VCaP (cell line): ENCODE measurements at regions not wholly inside any gene's neighbourhood (a gene's known extent, or its start where the extent isn't known, plus 50 kb on each side); places are given as distances from the start of the nearest gene placed in this dataset.

Experiments used
- H3K27ac ChIP-seq: fragments of 450-650 bp; 2 replicates; pipeline ENCODE4 v1.5.1; 2017
- CTCF ChIP-seq: fragments of 450-650 bp; conservative IDR thresholded peaks from 2 replicates; pipeline ENCODE4 v1.5.1; 2017; ENCODE audit warnings: mild to moderate bottlenecking, moderate library complexity

GRCh38 chr3:106806964-106807363, 570.3 kb upstream of the CCDC54 start:
- no peak overlapping the region for H3K27ac ChIP-seq
- TF ChIP-seq CTCF = no peak

- no peak overlapping the region for H3K27ac ChIP-seq
- no peak for TF ChIP-seq CTCF
Observed at GRCh38 chr3:106809041-106809440, 568.2 kb upstream of the CCDC54 start.

GRCh38 chr3:106809623-106810299, 567.5 kb upstream of the CCDC54 start:
- TF ChIP-seq CTCF = no peak
- no peak overlapping the region for H3K27ac ChIP-seq

GRCh38 chr3:106810300-106810875, 566.9 kb upstream of the CCDC54 start:
- TF ChIP-seq CTCF = no peak
- no peak overlapping the region for H3K27ac ChIP-seq

- H3K27ac ChIP-seq = no peak overlapping the region
- no peak for TF ChIP-seq CTCF
Observed at GRCh38 chr3:106811376-106811775, 565.9 kb upstream of the CCDC54 start.

- TF ChIP-seq CTCF = no peak
- H3K27ac ChIP-seq = no peak overlapping the region
Observed at GRCh38 chr3:106813742-106814141, 563.5 kb upstream of the CCDC54 start.

GRCh38 chr3:106814231-106814630, 563.0 kb upstream of the CCDC54 start:
- TF ChIP-seq CTCF = no peak
- H3K27ac ChIP-seq = no peak overlapping the region
